HG03378 (cell line): ENCODE measurements at regions not wholly inside any gene's neighbourhood (a gene's known extent, or its start where the extent isn't known, plus 50 kb on each side); places are given as distances from the start of the nearest gene placed in this dataset.

Experiments used
- ATAC-seq: cut with Tn5 transposase; IDR thresholded peaks from one replicate; pipeline ENCODE4 v1.9.1; 2021; ENCODE audit warnings: mild to moderate bottlenecking, moderate library complexity; ENCODE audit not compliant: unreplicated experiment

DNA sequence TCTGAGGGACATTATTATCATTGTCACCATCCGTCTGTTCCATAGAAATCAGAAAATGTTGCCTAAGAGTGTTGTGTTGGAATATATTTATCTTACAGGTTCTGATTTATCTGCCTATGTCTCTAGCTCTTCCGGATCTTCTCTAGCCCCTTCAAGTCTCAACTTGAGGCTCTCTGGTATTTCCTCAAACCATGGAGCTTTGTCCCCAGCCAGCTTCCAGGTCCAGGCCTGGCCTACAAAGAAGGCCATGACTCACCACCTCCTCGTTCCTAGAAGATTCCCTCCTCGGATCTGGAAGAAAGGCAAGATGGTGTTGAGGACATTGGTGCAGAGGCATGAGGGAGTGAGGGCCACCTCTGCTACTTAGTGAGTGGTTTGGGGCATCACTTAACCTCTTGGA, 122.1 kb upstream of the TRIB2 start:
- no peak for ATAC-seq

- ATAC-seq: no peak
Observed at GRCh38 chr2:12596771-12597170, 120.0 kb upstream of the TRIB2 start.

GRCh38 chr2:12597610-12598009, 119.1 kb upstream of the TRIB2 start:
- no peak for ATAC-seq

DNA sequence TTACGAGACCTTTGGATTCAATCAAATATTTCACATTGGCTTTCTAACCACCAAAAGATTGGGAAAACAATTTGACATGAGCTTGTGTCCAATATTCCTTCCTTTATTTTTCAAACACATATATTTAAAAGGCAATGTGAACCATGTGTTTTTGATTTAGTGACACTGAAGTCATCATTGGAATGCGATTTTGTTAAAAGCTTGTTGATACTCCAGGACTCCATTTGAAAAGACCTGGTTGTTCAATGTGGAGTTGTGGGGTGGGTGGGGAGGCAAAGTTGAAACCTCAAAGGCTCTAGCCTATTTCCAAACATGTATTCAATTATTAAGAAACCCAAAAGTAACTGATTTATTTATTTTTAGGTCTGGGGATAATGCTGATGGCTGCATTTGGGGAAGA, 114.1 kb upstream of the TRIB2 start:
- no peak for ATAC-seq

GRCh38 chr2:12603781-12604295, 112.9 kb upstream of the TRIB2 start:
- ATAC-seq: no peak

GRCh38 chr2:12604341-12604740, 112.4 kb upstream of the TRIB2 start:
- ATAC-seq: no peak

DNA sequence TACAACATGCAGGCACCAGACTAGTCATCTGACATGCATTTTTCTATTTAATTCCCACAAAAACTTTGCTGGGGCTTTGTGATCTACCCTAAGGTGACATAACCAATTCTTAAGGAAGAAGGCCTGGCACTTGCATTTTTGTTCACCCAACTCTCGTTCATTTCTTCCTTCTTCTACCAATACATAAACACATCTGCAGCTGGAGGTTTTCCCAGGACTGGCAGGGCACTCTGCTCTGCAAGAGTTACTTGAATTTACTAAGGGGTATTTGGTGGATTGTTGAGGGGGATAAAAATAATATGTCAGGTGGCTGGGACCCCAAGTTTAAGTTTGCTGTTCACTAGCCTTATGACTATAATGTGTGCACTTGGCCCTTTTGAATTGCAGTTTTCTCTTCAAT, 111.4 kb upstream of the TRIB2 start:
- ATAC-seq: no peak

DNA sequence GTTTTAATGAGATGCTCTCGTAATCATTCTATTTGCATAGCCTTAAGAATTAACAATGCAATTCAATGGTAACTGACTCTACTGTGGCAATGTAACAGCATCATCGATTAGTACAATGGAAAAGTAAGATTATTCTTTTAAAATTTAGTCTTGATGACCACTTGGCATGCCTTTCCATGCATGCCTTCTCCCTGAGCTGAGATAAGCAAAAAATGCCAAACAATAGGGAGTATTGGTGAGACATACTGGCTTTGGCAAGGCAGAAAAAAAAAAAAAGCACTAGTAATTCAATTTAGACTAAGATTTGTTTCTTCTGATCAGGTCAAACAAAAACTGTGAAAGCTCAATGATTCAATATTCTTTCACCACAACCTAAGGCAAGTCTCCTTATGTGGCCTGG, 110.8 kb upstream of the TRIB2 start:
- ATAC-seq: no peak

- no peak for ATAC-seq
Observed at GRCh38 chr2:12606472-12607000, 110.2 kb upstream of the TRIB2 start.

- no peak for ATAC-seq
Observed at GRCh38 chr2:12607971-12608370, 108.8 kb upstream of the TRIB2 start.

DNA sequence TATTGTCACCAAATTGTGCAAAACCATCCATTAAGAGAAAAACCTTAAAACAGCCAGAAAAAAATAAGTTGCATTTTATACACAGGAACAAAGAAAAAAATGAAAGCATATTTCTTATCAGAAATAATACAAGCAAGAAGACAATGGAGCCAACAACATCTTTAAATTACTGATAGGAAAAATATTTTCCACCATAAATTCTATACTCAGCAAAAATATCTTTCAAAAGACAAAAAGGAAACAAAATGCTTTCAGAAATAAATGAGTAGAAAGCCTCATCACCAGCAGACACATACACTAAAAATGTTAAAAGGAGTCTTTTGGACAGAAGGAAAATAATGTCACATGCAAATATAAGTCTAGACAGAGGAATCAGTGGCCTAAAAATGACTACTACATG, 106.4 kb upstream of the TRIB2 start:
- ATAC-seq: no peak

DNA sequence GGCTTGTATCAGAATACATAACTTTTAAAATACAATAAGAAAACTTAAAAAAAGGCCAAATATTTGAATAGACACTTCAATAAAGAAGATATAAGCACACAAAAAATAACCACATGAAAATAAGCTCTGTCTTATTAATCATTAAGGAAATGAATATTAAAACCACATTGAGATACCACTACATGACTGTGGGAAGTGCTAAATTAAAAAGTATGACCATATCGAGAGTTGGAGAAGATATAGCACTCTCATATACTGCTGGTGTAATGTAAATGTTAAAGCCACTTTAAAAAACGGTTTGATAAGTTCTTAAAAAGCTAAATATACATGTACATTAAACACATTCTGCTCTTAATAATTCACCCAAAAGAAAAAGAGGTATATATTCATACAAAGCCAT, 104.6 kb upstream of the TRIB2 start:
- ATAC-seq: no peak

DNA sequence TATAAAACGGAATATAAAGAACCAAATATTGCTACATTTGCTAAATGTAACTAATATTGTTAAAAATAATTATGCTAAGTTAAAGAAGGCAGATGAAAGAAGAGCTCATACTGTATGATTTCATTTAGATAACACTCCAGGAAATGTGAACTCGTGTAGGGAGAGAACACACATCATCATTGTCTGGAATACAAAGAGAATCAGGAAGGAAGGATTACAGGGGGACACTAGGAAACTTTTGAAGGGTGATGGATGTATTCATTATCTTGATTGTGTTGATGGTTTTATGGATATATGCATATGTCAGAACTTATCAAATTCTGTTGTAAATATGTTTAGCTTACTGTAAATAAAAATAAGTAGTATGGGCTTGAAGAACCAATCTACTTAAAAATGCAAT, 104.1 kb upstream of the TRIB2 start:
- ATAC-seq: no peak

GRCh38 chr2:12613137-12613835, 103.5 kb upstream of the TRIB2 start:
- no peak for ATAC-seq

DNA sequence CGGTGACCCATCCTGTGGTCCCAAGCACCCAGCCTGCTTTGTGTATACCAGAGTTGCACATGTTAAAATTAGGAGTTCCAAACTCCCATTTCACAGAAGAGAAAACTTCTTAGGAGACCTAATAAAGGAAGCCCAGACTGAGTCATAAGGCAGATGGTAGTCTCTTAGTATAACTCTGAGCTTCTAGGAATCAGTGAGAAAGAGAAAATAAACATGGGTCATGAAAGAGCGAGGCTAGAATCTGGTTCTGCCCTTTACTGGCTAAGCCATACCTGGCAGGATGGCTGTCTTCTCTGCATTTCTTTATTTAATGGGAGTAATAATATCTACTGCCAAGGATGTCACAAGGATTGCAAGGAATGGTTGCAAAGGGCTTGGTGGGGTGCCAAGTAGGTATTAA, 101.2 kb upstream of the TRIB2 start:
- ATAC-seq: no peak

GRCh38 chr2:12616456-12617156, 100.1 kb upstream of the TRIB2 start:
- ATAC-seq: no peak

- no peak for ATAC-seq
Observed at GRCh38 chr2:12617366-12617765, 99.4 kb upstream of the TRIB2 start.

DNA sequence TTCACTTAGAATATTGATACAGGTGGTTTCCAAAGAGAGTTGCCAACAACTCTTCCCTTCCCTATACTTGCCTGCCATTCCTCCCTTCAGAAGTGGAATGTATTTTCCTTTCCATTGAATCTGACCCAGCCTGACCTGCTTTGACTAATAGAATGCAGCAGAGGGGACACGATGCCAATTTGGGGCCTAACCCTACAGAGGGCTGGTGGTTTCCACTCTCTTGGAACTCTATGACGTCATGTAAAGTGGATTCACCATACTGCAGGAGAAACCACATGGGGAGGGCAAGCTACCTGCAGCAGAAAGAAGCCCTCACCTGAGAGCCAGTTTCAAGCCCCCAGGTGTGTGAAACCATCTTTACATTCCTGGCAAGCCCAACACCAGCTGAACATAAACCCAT, 98.9 kb upstream of the TRIB2 start:
- ATAC-seq: no peak

GRCh38 chr2:12618576-12618975, 98.2 kb upstream of the TRIB2 start:
- ATAC-seq: no peak

- ATAC-seq: no peak
Observed at GRCh38 chr2:12619975-12620374, 96.8 kb upstream of the TRIB2 start.

- no peak for ATAC-seq
Observed at GRCh38 chr2:12620759-12621158, 96.0 kb upstream of the TRIB2 start.

GRCh38 chr2:12623051-12623450, 93.7 kb upstream of the TRIB2 start:
- ATAC-seq: no peak
